ENCODE measurements at regions not wholly inside any gene's neighbourhood (a gene's known extent, or its start where the extent isn't known, plus 50 kb on each side); places are given as distances from the start of the nearest gene placed in this dataset.

- intact Hi-C loops (cut with micrococcal nuclease): no loop called here
- ATAC-seq: no peak
- CTCF ChIA-PET: no interaction called here
Observed at GRCh38 chr13:55571237-55571867, 1569.4 kb upstream of the PRR20A start.

GRCh38 chr13:55572408-55572807 is 1568.3 kb upstream of the PRR20A start:
- Histone ChIP-seq H3K36me3 (ENCODE audit: low read depth, low read length) (no peaks in the 10 kb centered on the region), H3K9me2 (replicated peaks; ENCODE audit: low read length) (no peaks in the 10 kb centered on the region), H3K27me3 (ENCODE audit: low read length) (no peaks in the 10 kb centered on the region), H3K4me1 (ENCODE audit: insufficient read depth, low read length) (no peaks in the 10 kb centered on the region), H3K79me2 (ENCODE audit: low read length) (no peaks in the 10 kb centered on the region), H4K20me1 (ENCODE audit: low read length) (no peaks in the 10 kb centered on the region), H3K4me3 (ENCODE audit: low read length) (no peak overlapping the region), H3F3A (ENCODE audit: low read length, unreplicated experiment) (no peaks in the 10 kb centered on the region), H3K4me2 (ENCODE audit: low read length) (no peak overlapping the region), H2AFZ (ENCODE audit: low read length) (no peak overlapping the region), H3K27ac (ENCODE audit: low read length) (no peak overlapping the region), H3K9ac (ENCODE audit: low read length) (no peak overlapping the region), H3K9me3 (ENCODE audit: low read length) (no peaks in the 10 kb centered on the region)
- CTCF ChIA-PET: no interaction called here
- DNase-seq (no peak), ATAC-seq (no peak)
- POLR2A ChIA-PET (ENCODE audit: unreplicated experiment): no interaction called here
- no peak for TF ChIP-seq EZH2 (IDR thresholded peaks at IDR 0.05; ENCODE audit: low read length, unreplicated experiment)
- no peak for TF ChIP-seq CTCF (conservative IDR thresholded peaks at IDR 0.05; ENCODE audit: low read depth, low read length)
- no peak for TF ChIP-seq EZH2phosphoT487 (IDR thresholded peaks at IDR 0.05; ENCODE audit: borderline replicate concordance, low read length)
- intact Hi-C loops (cut with micrococcal nuclease): no loop called here
- no TSS peak for BruUV-seq (replicated peaks)

More at GRCh38 chr13:55571237-55571867, 1569.4 kb upstream of the PRR20A start:
- H3K9me3 ChIP-seq (ENCODE audit: low read length): no peaks in the 10 kb centered on the region
- H3K79me2 ChIP-seq (ENCODE audit: low read length): no peaks in the 10 kb centered on the region
- H3K4me3 ChIP-seq (ENCODE audit: low read length): no peak overlapping the region
- no peaks in the 10 kb centered on the region for H3K27me3 ChIP-seq (ENCODE audit: low read length)
- H2AFZ ChIP-seq (ENCODE audit: low read length): no peak overlapping the region
- TF ChIP-seq EZH2 (IDR thresholded peaks at IDR 0.05; ENCODE audit: low read length, unreplicated experiment): no peak
- no peak for TF ChIP-seq EZH2phosphoT487 (IDR thresholded peaks at IDR 0.05; ENCODE audit: borderline replicate concordance, low read length)
- no peak for TF ChIP-seq CTCF (conservative IDR thresholded peaks at IDR 0.05; ENCODE audit: low read depth, low read length)
- no peak overlapping the region for H3K27ac ChIP-seq (ENCODE audit: low read length)
- no TSS peak for BruUV-seq (replicated peaks)
- H3K4me2 ChIP-seq (ENCODE audit: low read length): no peak overlapping the region
- POLR2A ChIA-PET (ENCODE audit: unreplicated experiment): no interaction called here
- no peaks in the 10 kb centered on the region for H3F3A ChIP-seq (ENCODE audit: low read length, unreplicated experiment)
- DNase-seq: no peak
- no peaks in the 10 kb centered on the region for H3K36me3 ChIP-seq (ENCODE audit: low read depth, low read length)
- H3K4me1 ChIP-seq (ENCODE audit: insufficient read depth, low read length): no peaks in the 10 kb centered on the region
- no peaks in the 10 kb centered on the region for H3K9me2 ChIP-seq (replicated peaks; ENCODE audit: low read length)
- no peak overlapping the region for H3K9ac ChIP-seq (ENCODE audit: low read length)
- H4K20me1 ChIP-seq (ENCODE audit: low read length): no peaks in the 10 kb centered on the region

- intact Hi-C loops (cut with micrococcal nuclease): no loop called here
- H3K9me2 ChIP-seq (replicated peaks; ENCODE audit: low read length): no peaks in the 10 kb centered on the region
- H3K79me2 ChIP-seq (ENCODE audit: low read length): no peaks in the 10 kb centered on the region
- H3F3A ChIP-seq (ENCODE audit: low read length, unreplicated experiment): no peaks in the 10 kb centered on the region
- no peaks in the 10 kb centered on the region for H3K9me3 ChIP-seq (ENCODE audit: low read length)
- H3K4me1 ChIP-seq (ENCODE audit: insufficient read depth, low read length): no peaks in the 10 kb centered on the region
- no peak overlapping the region for H3K4me2 ChIP-seq (ENCODE audit: low read length)
- DNase-seq (no peak), ATAC-seq (no peak)
- POLR2A ChIA-PET (ENCODE audit: unreplicated experiment): no interaction called here
- H3K27me3 ChIP-seq (ENCODE audit: low read length): no peaks in the 10 kb centered on the region
- no TSS peak for BruUV-seq (replicated peaks)
- H3K9ac ChIP-seq (ENCODE audit: low read length): no peak overlapping the region
- H2AFZ ChIP-seq (ENCODE audit: low read length): no peak overlapping the region
- no peak overlapping the region for H3K27ac ChIP-seq (ENCODE audit: low read length)
- CTCF ChIA-PET: no interaction called here
- TF ChIP-seq EZH2 (IDR thresholded peaks at IDR 0.05; ENCODE audit: low read length, unreplicated experiment) (no peak), CTCF (conservative IDR thresholded peaks at IDR 0.05; ENCODE audit: low read depth, low read length) (no peak), EZH2phosphoT487 (IDR thresholded peaks at IDR 0.05; ENCODE audit: borderline replicate concordance, low read length) (no peak)
- H4K20me1 ChIP-seq (ENCODE audit: low read length): no peaks in the 10 kb centered on the region
- no peak overlapping the region for H3K4me3 ChIP-seq (ENCODE audit: low read length)
- H3K36me3 ChIP-seq (ENCODE audit: low read depth, low read length): no peaks in the 10 kb centered on the region
Observed at GRCh38 chr13:55572862-55573261, 1567.9 kb upstream of the PRR20A start.

Data from PC-3 (cell line).